ENCODE measurements at regions not wholly inside any gene's neighbourhood (a gene's known extent, or its start where the extent isn't known, plus 50 kb on each side); places are given as distances from the start of the nearest gene placed in this dataset.

DNA sequence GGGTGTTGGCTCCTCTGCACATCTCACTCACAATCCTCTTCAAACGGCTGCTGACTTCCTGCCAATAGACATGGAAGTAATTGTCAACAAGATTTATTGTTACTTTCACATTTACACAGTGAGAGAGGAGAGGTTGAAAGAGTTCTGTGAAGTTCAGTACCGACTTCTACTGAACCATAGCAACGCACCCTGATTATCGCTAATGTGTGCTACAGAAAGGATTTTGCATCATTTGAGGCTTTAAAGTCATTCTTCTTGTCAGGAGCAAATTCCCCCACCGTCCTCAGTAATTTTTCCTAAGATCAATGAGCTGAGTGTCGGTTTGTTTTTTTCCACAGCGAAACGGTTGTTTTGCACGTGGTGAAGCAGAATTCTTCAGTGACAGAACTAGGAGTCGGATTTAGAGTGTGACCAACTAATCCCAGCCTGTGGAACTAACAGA, 361.0 kb downstream of the ADGRL2 start:
- intact Hi-C loops (cut with DNase I): no loop called here
- H3K27ac ChIP-seq: peak overlapping the region in 1 of 5 donors; percentile 13
- 0 to 19% (median 8%) methylated on average over 10 of the region's 10 CpGs for WGBS, 4 donors

DNA sequence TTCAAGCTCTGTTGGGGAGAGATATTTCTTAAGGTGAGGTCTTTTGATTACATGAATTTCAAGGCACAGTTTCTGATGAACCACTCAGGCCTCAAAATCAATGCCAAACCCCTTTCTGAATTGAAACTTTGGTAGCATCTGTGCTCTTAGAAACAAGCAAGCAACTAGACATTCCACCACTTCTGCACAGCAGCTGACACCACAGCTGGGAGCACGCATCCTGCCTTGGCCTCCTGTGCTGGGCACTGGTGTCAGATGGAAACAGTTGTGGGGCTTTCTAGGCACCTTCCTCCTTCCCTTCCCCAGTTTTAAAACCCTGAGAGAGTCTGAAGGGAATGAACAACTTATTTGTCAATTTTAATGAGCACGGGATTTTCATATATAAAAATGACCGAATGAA, 360.2 kb downstream of the ADGRL2 start:
- DNase-seq: no peak
- Histone ChIP-seq H3K36me3 (replicated peaks in 1 of 2) (no peaks in the 10 kb centered on the region), H3K27ac (no peak overlapping the region), H3K9me3 (replicated peaks in 1 of 3) (no peaks in the 10 kb centered on the region), H3K4me1 (replicated peaks in 1 of 2) (peaks cover 6 to 11% of the 10 kb centered on the region in 2 donors), H3K4me3 (no peak overlapping the region), H3K27me3 (no peaks in the 10 kb centered on the region)
- WGBS, 4 donors: 81 to 89% (median 86%) methylated on average over 3 of the region's 3 CpGs
- intact Hi-C loops (cut with DNase I): no loop called here
- no peak for TF ChIP-seq POLR2A (IDR thresholded peaks at IDR 0.05)
- TF ChIP-seq, protein P1, sequence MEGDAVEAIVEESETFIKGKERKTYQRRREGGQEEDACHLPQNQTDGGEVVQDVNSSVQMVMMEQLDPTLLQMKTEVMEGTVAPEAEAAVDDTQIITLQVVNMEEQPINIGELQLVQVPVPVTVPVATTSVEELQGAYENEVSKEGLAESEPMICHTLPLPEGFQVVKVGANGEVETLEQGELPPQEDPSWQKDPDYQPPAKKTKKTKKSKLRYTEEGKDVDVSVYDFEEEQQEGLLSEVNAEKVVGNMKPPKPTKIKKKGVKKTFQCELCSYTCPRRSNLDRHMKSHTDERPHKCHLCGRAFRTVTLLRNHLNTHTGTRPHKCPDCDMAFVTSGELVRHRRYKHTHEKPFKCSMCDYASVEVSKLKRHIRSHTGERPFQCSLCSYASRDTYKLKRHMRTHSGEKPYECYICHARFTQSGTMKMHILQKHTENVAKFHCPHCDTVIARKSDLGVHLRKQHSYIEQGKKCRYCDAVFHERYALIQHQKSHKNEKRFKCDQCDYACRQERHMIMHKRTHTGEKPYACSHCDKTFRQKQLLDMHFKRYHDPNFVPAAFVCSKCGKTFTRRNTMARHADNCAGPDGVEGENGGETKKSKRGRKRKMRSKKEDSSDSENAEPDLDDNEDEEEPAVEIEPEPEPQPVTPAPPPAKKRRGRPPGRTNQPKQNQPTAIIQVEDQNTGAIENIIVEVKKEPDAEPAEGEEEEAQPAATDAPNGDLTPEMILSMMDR (IDR thresholded peaks at IDR 0.05): no peak

More for the DNA sequence above, 361.0 kb downstream of the ADGRL2 start:
- no peaks in the 10 kb centered on the region for H3K9me3 ChIP-seq (replicated peaks in 1 of 3)
- TF ChIP-seq, protein P1 (IDR thresholded peaks at IDR 0.05): no peak
- TF ChIP-seq POLR2A (IDR thresholded peaks at IDR 0.05): no peak
- no peaks in the 10 kb centered on the region for H3K27me3 ChIP-seq
- H3K4me1 ChIP-seq (replicated peaks in 1 of 2): peaks cover 6 to 11% of the 10 kb centered on the region in 2 donors
- peak overlapping the region in 2 of 4 donors; percentile 15 to 57 for H3K4me3 ChIP-seq
- H3K36me3 ChIP-seq (replicated peaks in 1 of 2): no peaks in the 10 kb centered on the region
- peak in 5 of 7 donors; percentile 18 to 53 (median 31) for DNase-seq

DNA sequence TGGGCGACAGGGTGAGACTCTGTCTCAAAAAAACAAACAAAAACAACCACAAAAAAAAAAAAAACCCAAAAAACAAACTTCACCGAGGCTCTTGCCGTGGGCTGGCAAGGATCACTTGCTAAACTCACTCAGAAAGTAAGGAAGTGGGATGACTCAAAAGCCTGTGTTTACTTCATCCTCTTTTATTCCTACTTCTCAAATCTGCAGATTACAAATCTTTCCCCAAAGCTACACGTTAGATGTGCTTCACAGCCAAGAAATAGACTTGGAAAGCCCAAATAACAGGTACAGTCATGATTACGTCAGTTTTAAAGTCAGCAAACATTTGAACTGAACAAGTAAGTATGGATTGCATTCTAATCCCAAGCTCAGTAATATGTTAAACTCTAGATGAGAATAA, 359.3 kb downstream of the ADGRL2 start:
- WGBS, 4 donors: 77 to 83% (median 79%) methylated on average over 5 of the region's 5 CpGs
- Histone ChIP-seq H3K27me3 (no peaks in the 10 kb centered on the region), H3K27ac (no peak overlapping the region), H3K4me1 (replicated peaks in 1 of 2) (peaks cover 6 to 11% of the 10 kb centered on the region in 2 donors), H3K36me3 (replicated peaks in 1 of 2) (no peaks in the 10 kb centered on the region), H3K9me3 (replicated peaks in 1 of 3) (no peaks in the 10 kb centered on the region), H3K4me3 (no peak overlapping the region)
- intact Hi-C loops (cut with DNase I): no loop called here
- DNase-seq: no peak
- no peak for TF ChIP-seq POLR2A (IDR thresholded peaks at IDR 0.05)
- TF ChIP-seq, protein P1 (IDR thresholded peaks at IDR 0.05): no peak

DNA sequence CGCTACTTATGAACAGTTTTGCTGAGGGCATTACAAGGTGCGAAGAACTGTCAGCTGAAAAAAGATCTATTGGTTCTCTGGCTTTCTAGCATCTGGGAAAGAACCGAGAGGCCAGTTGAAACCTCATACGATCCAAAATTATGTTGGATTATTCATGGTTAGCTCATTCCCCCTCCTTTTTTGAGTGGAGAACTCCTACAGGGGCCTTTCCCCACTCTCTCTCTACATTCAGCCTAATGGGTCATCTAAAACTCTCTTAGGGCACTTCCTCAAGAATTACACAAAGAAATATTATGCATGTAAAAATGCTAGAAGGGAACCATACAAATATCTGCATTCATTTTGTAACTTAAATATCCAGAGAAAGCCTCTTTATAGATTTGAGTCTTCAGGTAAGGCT, 358.2 kb downstream of the ADGRL2 start:
- WGBS, 4 donors: 91 to 95% (median 94%) methylated on average over 4 of the region's 4 CpGs
- Histone ChIP-seq H3K9me3 (replicated peaks in 1 of 3) (no peaks in the 10 kb centered on the region), H3K27ac (no peak overlapping the region), H3K36me3 (replicated peaks in 1 of 2) (no peaks in the 10 kb centered on the region), H3K27me3 (no peaks in the 10 kb centered on the region), H3K4me1 (replicated peaks in 1 of 2) (peaks cover 6 to 11% of the 10 kb centered on the region in 2 donors), H3K4me3 (no peak overlapping the region)
- TF ChIP-seq POLR2A (IDR thresholded peaks at IDR 0.05): no peak
- TF ChIP-seq, protein P1 (IDR thresholded peaks at IDR 0.05): no peak
- intact Hi-C loops (cut with DNase I): no loop called here
- DNase-seq: no peak

All from adrenal gland (tissue), 9 donors.